Muscle layer of colon (tissue), 2 donors: ENCODE measurements at regions not wholly inside any gene's neighbourhood (a gene's known extent, or its start where the extent isn't known, plus 50 kb on each side); places are given as distances from the start of the nearest gene placed in this dataset.

Experiments used
- H3K27ac ChIP-seq: one replicate; pipeline ENCODE4 v1.7.0; 2013; ENCODE audit warnings: low read depth, mild to moderate bottlenecking, low read length, moderate library complexity
- H3K27me3 ChIP-seq, 2 donors: one replicate each; pipeline ENCODE4 v1.7.0; 2013; ENCODE audit warnings: low read length in 2 of 2, mild to moderate bottlenecking in 2 of 2; ENCODE audit not compliant: insufficient read depth in 2 of 2, control insufficient read depth in 1 of 2
- H3K36me3 ChIP-seq: one replicate; pipeline ENCODE4 v1.7.0; 2013; ENCODE audit warnings: mild to moderate bottlenecking, low read length; ENCODE audit not compliant: insufficient read depth
- H3K4me1 ChIP-seq: one replicate; pipeline ENCODE4 v1.7.0; 2013; ENCODE audit warnings: mild to moderate bottlenecking, low read length; ENCODE audit not compliant: insufficient read depth
- H3K4me3 ChIP-seq, 2 donors: one replicate each; pipeline ENCODE4 v1.7.0; 2013; ENCODE audit warnings: low read length in 2 of 2, low read depth in 1 of 2, mild to moderate bottlenecking in 1 of 2, moderate library complexity in 1 of 2
- H3K9ac ChIP-seq: one replicate; pipeline ENCODE4 v1.7.0; 2013; ENCODE audit warnings: low read length
- H3K9me3 ChIP-seq: one replicate; pipeline ENCODE4 v1.7.0; 2013; ENCODE audit warnings: mild to moderate bottlenecking, low read length
- donor health status: abdominal sarcoma.
- donor health status: Adenocarcinoma of cecum.

- H3K4me1 ChIP-seq: no peaks in the 10 kb centered on the region
- no peak overlapping the region for H3K27ac ChIP-seq
- H3K9me3 ChIP-seq: no peaks in the 10 kb centered on the region
- no peak overlapping the region for H3K9ac ChIP-seq
- no peak overlapping the region for H3K4me3 ChIP-seq
- no peaks in the 10 kb centered on the region for H3K36me3 ChIP-seq
- H3K27me3 ChIP-seq: no peaks in the 10 kb centered on the region
These were observed 118.2 kb upstream of the ARGLU1 start for GRCh38 chr13:106686163-106686562.

DNA sequence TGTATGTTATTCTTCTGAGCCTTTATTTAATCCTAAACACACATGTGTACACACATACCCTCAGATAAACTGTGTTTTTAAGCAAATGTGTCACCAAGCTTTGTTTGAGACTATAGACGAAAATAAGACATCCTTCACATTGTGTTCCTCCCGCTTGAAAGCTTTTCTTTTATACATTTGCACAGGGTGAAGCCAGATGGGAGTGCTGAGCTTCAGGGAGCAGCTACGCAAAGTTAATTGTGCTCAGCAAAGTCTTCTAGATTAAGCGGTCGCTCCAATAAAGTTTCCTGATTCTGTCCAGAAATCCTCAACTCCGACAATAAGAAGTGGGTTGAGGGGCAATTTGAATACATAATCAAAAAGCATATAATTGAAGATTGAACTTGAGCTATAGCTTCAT, 117.2 kb upstream of the ARGLU1 start:
- H3K27me3 ChIP-seq: no peaks in the 10 kb centered on the region
- no peaks in the 10 kb centered on the region for H3K36me3 ChIP-seq
- H3K4me3 ChIP-seq: no peak overlapping the region
- H3K27ac ChIP-seq: no peak overlapping the region
- no peaks in the 10 kb centered on the region for H3K4me1 ChIP-seq
- H3K9ac ChIP-seq: no peak overlapping the region
- H3K9me3 ChIP-seq: no peaks in the 10 kb centered on the region

DNA sequence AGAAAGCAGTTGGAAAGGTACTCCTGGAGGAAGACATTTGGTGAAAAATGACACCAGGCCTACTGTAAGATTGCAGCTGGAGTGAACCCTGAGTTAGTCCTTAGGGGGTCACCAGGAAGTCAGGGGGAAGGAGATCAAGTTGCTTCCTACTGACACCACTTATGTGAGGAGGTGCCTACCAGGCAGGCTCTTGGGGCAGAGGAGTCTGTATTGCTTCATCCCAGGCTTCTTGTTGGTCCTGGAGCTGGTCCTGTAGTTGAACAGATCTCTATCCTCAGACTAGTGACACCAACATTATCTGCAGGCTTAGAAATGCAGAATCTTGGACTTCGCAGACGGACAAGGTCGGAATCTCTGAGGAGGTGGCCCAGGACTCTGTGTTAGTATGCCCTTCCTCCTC, 116.0 kb upstream of the ARGLU1 start:
- Histone ChIP-seq H3K4me1 (no peaks in the 10 kb centered on the region), H3K36me3 (no peaks in the 10 kb centered on the region), H3K4me3 (no peak overlapping the region), H3K9ac (no peak overlapping the region), H3K27me3 (no peaks in the 10 kb centered on the region), H3K27ac (no peak overlapping the region), H3K9me3 (no peaks in the 10 kb centered on the region)

DNA sequence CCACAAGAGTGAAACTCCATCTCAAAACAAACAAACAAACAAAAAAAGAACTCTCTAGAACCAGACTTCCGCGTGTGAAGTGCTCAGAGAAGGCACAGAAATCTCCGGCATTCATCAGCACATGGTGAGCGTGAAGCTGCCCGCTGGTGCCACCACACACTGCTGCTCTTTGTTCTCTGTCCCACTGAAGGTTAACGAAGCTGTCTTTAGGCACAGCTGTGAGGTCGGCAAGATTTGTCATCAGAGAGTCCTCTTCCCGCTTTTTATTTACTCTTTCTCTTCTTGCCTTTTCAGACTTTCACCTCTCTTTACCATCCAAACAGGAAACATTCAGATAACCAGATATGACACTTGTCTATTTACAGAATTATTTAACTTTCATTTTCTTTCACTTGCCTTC, 115.2 kb upstream of the ARGLU1 start:
- H3K36me3 ChIP-seq: no peaks in the 10 kb centered on the region
- H3K4me1 ChIP-seq: no peaks in the 10 kb centered on the region
- H3K9me3 ChIP-seq: no peaks in the 10 kb centered on the region
- no peak overlapping the region for H3K9ac ChIP-seq
- H3K27ac ChIP-seq: no peak overlapping the region
- no peak overlapping the region for H3K4me3 ChIP-seq
- no peaks in the 10 kb centered on the region for H3K27me3 ChIP-seq

- no peak overlapping the region for H3K27ac ChIP-seq
These were observed 114.1 kb upstream of the ARGLU1 start for GRCh38 chr13:106681997-106682396.

GRCh38 chr13:106681536-106681935, 113.6 kb upstream of the ARGLU1 start:
- Histone ChIP-seq H3K4me3 (no peak overlapping the region), H3K9ac (no peak overlapping the region), H3K27ac (no peak overlapping the region), H3K27me3 (no peaks in the 10 kb centered on the region), H3K36me3 (no peaks in the 10 kb centered on the region), H3K4me1 (no peaks in the 10 kb centered on the region), H3K9me3 (no peaks in the 10 kb centered on the region)

More at GRCh38 chr13:106681997-106682396, 114.1 kb upstream of the ARGLU1 start:
- Histone ChIP-seq H3K4me3 (no peak overlapping the region), H3K27me3 (no peaks in the 10 kb centered on the region), H3K36me3 (no peaks in the 10 kb centered on the region), H3K9me3 (no peaks in the 10 kb centered on the region), H3K9ac (no peak overlapping the region), H3K4me1 (no peaks in the 10 kb centered on the region)

GRCh38 chr13:106680796-106681472, 113.0 kb upstream of the ARGLU1 start:
- no peak overlapping the region for H3K27ac ChIP-seq
- H3K9ac ChIP-seq: no peak overlapping the region
- no peaks in the 10 kb centered on the region for H3K4me1 ChIP-seq
- no peak overlapping the region for H3K4me3 ChIP-seq
- no peaks in the 10 kb centered on the region for H3K36me3 ChIP-seq
- no peaks in the 10 kb centered on the region for H3K27me3 ChIP-seq
- no peaks in the 10 kb centered on the region for H3K9me3 ChIP-seq

DNA sequence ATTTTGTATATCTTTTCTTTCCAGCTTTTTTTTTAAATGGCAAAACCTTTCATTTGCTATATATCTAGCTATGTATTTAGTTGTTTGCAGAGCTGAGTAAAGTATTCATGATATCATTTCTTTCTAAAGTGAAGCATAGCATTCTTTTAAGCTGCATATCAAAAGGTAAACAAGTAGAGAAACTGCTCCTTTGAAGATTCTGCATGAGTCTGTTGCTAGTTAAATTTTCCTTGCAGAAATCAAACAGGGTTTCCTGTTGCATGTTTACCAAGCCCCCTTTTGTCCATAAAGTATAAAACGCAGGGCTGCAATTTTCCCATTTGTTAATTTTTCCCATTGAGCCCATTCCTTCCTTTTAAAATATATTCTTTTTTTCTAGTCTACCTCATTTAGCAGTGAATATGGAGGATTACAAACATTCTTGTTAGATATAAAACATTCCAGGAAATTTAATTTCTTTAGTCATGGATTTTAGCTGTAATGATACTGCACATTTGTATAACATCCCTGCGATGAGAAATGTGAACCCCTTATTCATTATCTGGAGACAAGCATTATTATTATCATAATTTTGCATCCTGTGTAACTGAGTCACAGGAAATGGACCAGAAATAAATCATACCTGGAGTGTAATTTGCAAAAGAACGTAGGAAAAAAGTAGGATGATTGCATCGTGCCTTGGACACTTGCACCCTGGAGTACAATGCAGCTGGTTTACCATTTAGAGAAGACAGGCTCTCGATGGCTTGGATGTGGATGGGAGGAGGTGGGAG, 110.9 kb upstream of the ARGLU1 start:
- Histone ChIP-seq H3K4me3 (no peak overlapping the region), H3K9me3 (no peaks in the 10 kb centered on the region), H3K27me3 (no peaks in the 10 kb centered on the region), H3K27ac (no peak overlapping the region), H3K4me1 (no peaks in the 10 kb centered on the region), H3K9ac (no peak overlapping the region), H3K36me3 (no peaks in the 10 kb centered on the region)

DNA sequence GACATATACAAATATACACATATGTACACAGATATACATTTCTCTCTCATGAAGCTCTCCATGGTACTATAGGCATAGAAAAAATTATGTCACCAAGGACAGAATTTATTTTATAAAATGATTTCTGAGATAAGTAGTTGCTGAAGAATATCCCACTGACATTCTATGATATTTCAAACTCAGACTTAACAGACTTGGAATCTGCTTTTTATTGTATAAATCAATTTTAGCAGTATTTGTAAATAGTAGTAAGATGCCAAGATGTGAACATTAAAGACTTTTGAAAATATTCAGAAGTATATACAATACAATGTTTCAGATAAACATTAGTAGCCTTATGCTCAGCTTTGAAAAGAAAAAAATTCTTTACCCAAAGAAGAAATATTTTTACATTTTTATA, 107.4 kb upstream of the ARGLU1 start:
- Histone ChIP-seq H3K36me3 (no peaks in the 10 kb centered on the region), H3K4me3 (no peak overlapping the region), H3K9me3 (no peaks in the 10 kb centered on the region), H3K27me3 (no peaks in the 10 kb centered on the region), H3K27ac (no peak overlapping the region), H3K4me1 (no peaks in the 10 kb centered on the region), H3K9ac (no peak overlapping the region)

GRCh38 chr13:106660746-106661625, 93.0 kb upstream of the ARGLU1 start:
- Histone ChIP-seq H3K4me3 (no peak overlapping the region), H3K27me3 (no peaks in the 10 kb centered on the region)

DNA sequence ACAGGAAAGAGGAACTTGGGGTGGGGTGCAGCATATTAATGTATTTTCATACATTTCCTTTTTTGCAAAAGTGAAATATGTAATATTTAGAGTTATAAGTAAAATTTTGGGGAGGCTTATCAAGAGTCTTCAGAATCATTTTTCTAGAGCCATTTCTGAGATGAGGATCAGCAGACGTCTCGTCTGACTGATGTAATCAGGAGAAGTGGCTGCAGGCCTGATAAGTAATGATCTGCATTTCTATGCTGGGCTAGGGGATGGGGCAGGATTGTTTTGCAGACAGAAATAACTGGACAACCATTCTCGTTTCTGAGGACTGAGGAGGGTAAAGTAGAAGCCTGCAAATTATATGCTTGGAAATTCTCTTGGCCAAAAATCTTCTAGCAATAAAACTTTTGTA, 89.2 kb upstream of the ARGLU1 start:
- no peaks in the 10 kb centered on the region for H3K9me3 ChIP-seq
- no peak overlapping the region for H3K9ac ChIP-seq
- H3K27ac ChIP-seq: no peak overlapping the region
- H3K4me1 ChIP-seq: no peaks in the 10 kb centered on the region
- H3K4me3 ChIP-seq: no peak overlapping the region
- no peaks in the 10 kb centered on the region for H3K27me3 ChIP-seq
- no peaks in the 10 kb centered on the region for H3K36me3 ChIP-seq

More at GRCh38 chr13:106660746-106661625, 93.0 kb upstream of the ARGLU1 start:
- Histone ChIP-seq H3K9ac (no peak overlapping the region), H3K36me3 (no peaks in the 10 kb centered on the region), H3K9me3 (no peaks in the 10 kb centered on the region), H3K4me1 (no peaks in the 10 kb centered on the region), H3K27ac (no peak overlapping the region)
